Islet precursor cell (in vitro differentiated cells): ENCODE measurements at regions not wholly inside any gene's neighbourhood (a gene's known extent, or its start where the extent isn't known, plus 50 kb on each side); places are given as distances from the start of the nearest gene placed in this dataset.

Experiments
- DNase-seq: peaks from one replicate; pipeline ENCODE4 v3.0.0-alpha.2; 2018

GRCh38 chr4:155107059-155107458 lies 101.4 kb upstream of the NPY2R start:
- no peak for DNase-seq

GRCh38 chr4:155114790-155115189 lies 93.6 kb upstream of the NPY2R start:
- DNase-seq = no peak

- no peak for DNase-seq
These were observed 89.4 kb upstream of the NPY2R start for GRCh38 chr4:155119006-155119405.

- no peak for DNase-seq
These were observed 87.9 kb upstream of the NPY2R start for GRCh38 chr4:155120536-155120935.

- no peak for DNase-seq
These were observed 86.1 kb upstream of the NPY2R start for GRCh38 chr4:155122382-155122781.

- no peak for DNase-seq
These were observed 74.3 kb upstream of the NPY2R start for GRCh38 chr4:155134136-155134535.

GRCh38 chr4:155140889-155141288 lies 67.5 kb upstream of the NPY2R start:
- no peak for DNase-seq

- no peak for DNase-seq
These were observed 64.9 kb upstream of the NPY2R start for GRCh38 chr4:155143512-155143911.
